ENCODE measurements at regions not wholly inside any gene's neighbourhood (a gene's known extent, or its start where the extent isn't known, plus 50 kb on each side); places are given as distances from the start of the nearest gene placed in this dataset.

- TF ChIP-seq CTCF (IDR thresholded peaks at IDR 0.05; ENCODE audit: low read depth, low read length) (no peak), EZH2phosphoT487 (IDR thresholded peaks at IDR 0.05; ENCODE audit: low read depth) (no peak)
These were observed 209.4 kb upstream of the TRIB2 start for GRCh38 chr2:12507295-12507694.
